ENCODE measurements at regions not wholly inside any gene's neighbourhood (a gene's known extent, or its start where the extent isn't known, plus 50 kb on each side); places are given as distances from the start of the nearest gene placed in this dataset.

DNA sequence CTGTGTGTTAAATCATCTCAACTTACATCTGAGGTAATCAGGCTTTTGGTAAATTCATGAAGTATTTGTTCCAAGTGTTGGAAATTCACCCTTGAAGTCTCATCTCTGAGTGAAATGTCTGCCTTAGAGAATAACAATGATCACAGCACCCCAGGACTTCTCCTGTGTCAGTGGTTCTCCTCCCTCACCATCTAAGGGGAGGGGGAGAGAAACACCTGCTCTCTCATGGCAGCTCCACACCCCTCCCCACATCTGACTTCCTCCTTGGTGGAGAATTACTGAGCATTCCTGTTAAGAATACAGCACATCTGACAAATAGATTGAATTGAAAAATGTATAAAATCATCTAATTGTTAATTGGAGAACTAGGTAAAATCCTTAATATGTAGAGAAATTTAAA is 532.1 kb downstream of the RNF144A start:
- no peak overlapping the region for H3K4me3 ChIP-seq
- H3K9ac ChIP-seq, result no peak overlapping the region
- no peak for DNase-seq (ENCODE audit: low spot score)
- no peak overlapping the region for H3K4me3 Mint-ChIP-seq
- no peaks in the 10 kb centered on the region for H3K36me3 Mint-ChIP-seq
- no peaks in the 10 kb centered on the region for H3K27me3 ChIP-seq
- peaks cover 14% of the 10 kb centered on the region for H3K4me1 Mint-ChIP-seq
- no peaks in the 10 kb centered on the region for H3K36me3 ChIP-seq
- H3K9me3 ChIP-seq (ENCODE audit: low read depth), result no peaks in the 10 kb centered on the region
- H3K27ac Mint-ChIP-seq, result no peak overlapping the region
- no peak overlapping the region for H3K27ac ChIP-seq
- no peaks in the 10 kb centered on the region for H3F3A ChIP-seq (ENCODE audit: low read depth)
- H3K79me2 ChIP-seq (ENCODE audit: low read depth), result no peaks in the 10 kb centered on the region
- H3K27me3 Mint-ChIP-seq (ENCODE audit: insufficient read depth, low read depth), result peaks cover 3% of the 10 kb centered on the region
- H3K4me2 ChIP-seq, result no peak overlapping the region
- no peak for TF ChIP-seq EZH2 (IDR thresholded peaks at IDR 0.05)
- TF ChIP-seq EZH2phosphoT487 (IDR thresholded peaks at IDR 0.05), result no peak
- TF ChIP-seq CTCF (IDR thresholded peaks at IDR 0.05), result no peak
- no peaks in the 10 kb centered on the region for H4K20me1 ChIP-seq (ENCODE audit: low read depth)
- H3K4me1 ChIP-seq, result no peaks in the 10 kb centered on the region
- no peaks in the 10 kb centered on the region for H3K9me3 Mint-ChIP-seq
- H2AFZ ChIP-seq (replicated peaks), result no peak overlapping the region

GRCh38 chr2:7450188-7450832 is 533.1 kb downstream of the RNF144A start:
- H3F3A ChIP-seq (ENCODE audit: low read depth), result no peaks in the 10 kb centered on the region
- TF ChIP-seq EZH2phosphoT487 (IDR thresholded peaks at IDR 0.05) (no peak), CTCF (IDR thresholded peaks at IDR 0.05) (no peak), EZH2 (IDR thresholded peaks at IDR 0.05) (no peak)
- H3K4me1 Mint-ChIP-seq, result peaks cover 14% of the 10 kb centered on the region

DNA sequence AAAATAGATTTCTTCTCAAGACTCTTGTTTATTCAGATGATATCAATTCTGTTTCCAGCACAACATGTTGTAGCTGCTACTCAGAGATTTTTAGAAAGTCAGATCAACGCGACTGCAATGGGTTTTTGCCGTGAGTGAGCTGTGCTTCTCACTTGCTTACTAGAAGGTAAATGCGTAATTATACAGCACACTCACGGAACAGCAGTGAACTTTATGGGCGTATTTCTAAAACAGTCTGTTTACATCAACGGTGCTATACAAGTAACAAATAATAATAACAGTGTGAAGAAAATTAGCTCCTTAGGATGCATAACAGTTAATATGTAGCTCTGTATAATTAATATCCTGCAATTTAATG is 533.6 kb downstream of the RNF144A start:
- peaks cover 14% of the 10 kb centered on the region for H3K4me1 Mint-ChIP-seq
- Histone ChIP-seq H2AFZ (replicated peaks) (no peak overlapping the region), H3F3A (ENCODE audit: low read depth) (no peaks in the 10 kb centered on the region), H3K4me1 (no peaks in the 10 kb centered on the region), H3K4me3 (no peak overlapping the region), H3K36me3 (no peaks in the 10 kb centered on the region), H3K4me2 (no peak overlapping the region), H3K27me3 (no peaks in the 10 kb centered on the region), H3K9me3 (ENCODE audit: low read depth) (no peaks in the 10 kb centered on the region), H3K79me2 (ENCODE audit: low read depth) (no peaks in the 10 kb centered on the region), H3K27ac (no peak overlapping the region), H3K9ac (no peak overlapping the region), H4K20me1 (ENCODE audit: low read depth) (no peaks in the 10 kb centered on the region)
- H3K9me3 Mint-ChIP-seq, result no peaks in the 10 kb centered on the region
- H3K27me3 Mint-ChIP-seq (ENCODE audit: insufficient read depth, low read depth), result peaks cover 3% of the 10 kb centered on the region
- TF ChIP-seq EZH2phosphoT487 (IDR thresholded peaks at IDR 0.05), result no peak
- no peak for TF ChIP-seq EZH2 (IDR thresholded peaks at IDR 0.05)
- no peak for TF ChIP-seq CTCF (IDR thresholded peaks at IDR 0.05)
- H3K36me3 Mint-ChIP-seq, result no peaks in the 10 kb centered on the region
- no peak overlapping the region for H3K4me3 Mint-ChIP-seq
- DNase-seq (ENCODE audit: low spot score), result no peak
- H3K27ac Mint-ChIP-seq, result no peak overlapping the region

More at GRCh38 chr2:7450188-7450832, 533.1 kb downstream of the RNF144A start:
- Histone ChIP-seq H3K27me3 (no peaks in the 10 kb centered on the region), H3K79me2 (ENCODE audit: low read depth) (no peaks in the 10 kb centered on the region), H3K4me2 (no peak overlapping the region), H3K9ac (no peak overlapping the region), H3K27ac (no peak overlapping the region), H3K4me3 (no peak overlapping the region), H3K36me3 (no peaks in the 10 kb centered on the region), H3K4me1 (no peaks in the 10 kb centered on the region), H2AFZ (replicated peaks) (no peak overlapping the region), H4K20me1 (ENCODE audit: low read depth) (no peaks in the 10 kb centered on the region), H3K9me3 (ENCODE audit: low read depth) (no peaks in the 10 kb centered on the region)
- no peak overlapping the region for H3K27ac Mint-ChIP-seq
- DNase-seq (ENCODE audit: low spot score), result no peak
- peaks cover 3% of the 10 kb centered on the region for H3K27me3 Mint-ChIP-seq (ENCODE audit: insufficient read depth, low read depth)
- no peak overlapping the region for H3K4me3 Mint-ChIP-seq
- no peaks in the 10 kb centered on the region for H3K36me3 Mint-ChIP-seq
- no peaks in the 10 kb centered on the region for H3K9me3 Mint-ChIP-seq
